AG04450 (cell line): ENCODE measurements at regions not wholly inside any gene's neighbourhood (a gene's known extent, or its start where the extent isn't known, plus 50 kb on each side); places are given as distances from the start of the nearest gene placed in this dataset.
A peak's percentile ranks its signal among the peaks of the same experiment; 100 is the strongest.

ENCODE experiments used
- CTCF ChIA-PET: fragments of 300-600, 350-600 bp; formaldehyde crosslinking; extraction: SDS; loops from one replicate; lab custom pipeline; 2022; ENCODE audit warnings: antibody characterized with exemption, inconsistent platforms; lab: Charles Lee
- POLR2A ChIA-PET: fragments of 350-600 bp; formaldehyde crosslinking; extraction: SDS; loops from one replicate; lab custom pipeline; 2021; ENCODE audit warnings: antibody characterized with exemption, inconsistent platforms; lab: Yijun Ruan, JAX
- DNase-seq: peaks from one replicate; pipeline ENCODE4 v3.0.0-alpha.2; 2011; ENCODE audit warnings: low read depth, low spot score
- H3K27ac ChIP-seq: one replicate; pipeline ENCODE4 v1.5.1; 2012; ENCODE audit warnings: low read depth, low read length, control low read depth
- H3K27me3 ChIP-seq: one replicate; pipeline ENCODE4 v1.6.0; 2012; ENCODE audit warnings: low read length; ENCODE audit not compliant: control insufficient read depth, insufficient read depth
- H3K4me3 ChIP-seq: 2 replicates; pipeline ENCODE4 v1.5.1; 2011; ENCODE audit warnings: mild to moderate bottlenecking, low read depth, low read length, control low read depth
- H3K9me3 ChIP-seq: 2 replicates; pipeline ENCODE4 v1.5.1; 2012; ENCODE audit warnings: low read length; ENCODE audit not compliant: control insufficient read depth, insufficient read depth
- CTCF ChIP-seq: IDR thresholded peaks from 2 replicates; pipeline ENCODE4 v1.5.1; 2011; ENCODE audit warnings: low read depth, low read length, control low read depth, inconsistent platforms

GRCh38 chr4:158068068-158068467 lies 104.8 kb downstream of the GASK1B start:
- Histone ChIP-seq H3K9me3 (no peaks in the 10 kb centered on the region), H3K27me3 (no peaks in the 10 kb centered on the region), H3K27ac (no peak overlapping the region), H3K4me3 (no peak overlapping the region)
- CTCF ChIA-PET: no interaction called here
- no peak for TF ChIP-seq CTCF
- DNase-seq: no peak
- POLR2A ChIA-PET: no interaction called here

GRCh38 chr4:158067646-158068045 lies 105.2 kb downstream of the GASK1B start:
- POLR2A ChIA-PET: no interaction called here
- CTCF ChIA-PET: no interaction called here
- Histone ChIP-seq H3K4me3 (no peak overlapping the region), H3K9me3 (no peaks in the 10 kb centered on the region), H3K27me3 (no peaks in the 10 kb centered on the region), H3K27ac (no peak overlapping the region)
- TF ChIP-seq CTCF: no peak
- no peak for DNase-seq

- Histone ChIP-seq H3K4me3 (no peak overlapping the region), H3K9me3 (no peaks in the 10 kb centered on the region), H3K27me3 (no peaks in the 10 kb centered on the region), H3K27ac (no peak overlapping the region)
- CTCF ChIA-PET: no interaction called here
- TF ChIP-seq CTCF: no peak
- DNase-seq: no peak
- POLR2A ChIA-PET: no interaction called here
These were observed 107.2 kb downstream of the GASK1B start for GRCh38 chr4:158065603-158066002.

GRCh38 chr4:158065176-158065575 lies 107.6 kb downstream of the GASK1B start:
- Histone ChIP-seq H3K27me3 (no peaks in the 10 kb centered on the region), H3K27ac (no peak overlapping the region), H3K4me3 (no peak overlapping the region), H3K9me3 (no peaks in the 10 kb centered on the region)
- ChIA-PET CTCF (no interaction called here), POLR2A (no interaction called here)
- peak; percentile 14; the same call in 1 of the 2 replicates for TF ChIP-seq CTCF
- DNase-seq: no peak

- Histone ChIP-seq H3K27ac (no peak overlapping the region), H3K4me3 (no peak overlapping the region), H3K27me3 (no peaks in the 10 kb centered on the region), H3K9me3 (no peaks in the 10 kb centered on the region)
- ChIA-PET POLR2A (no interaction called here), CTCF (no interaction called here)
- no peak for TF ChIP-seq CTCF
- DNase-seq: no peak
These were observed 116.1 kb downstream of the GASK1B start for GRCh38 chr4:158056689-158057245.
